SH-SY5Y (cell line): ENCODE measurements at regions not wholly inside any gene's neighbourhood (a gene's known extent, or its start where the extent isn't known, plus 50 kb on each side); places are given as distances from the start of the nearest gene placed in this dataset.

Experiments
- GATA2 ChIP-seq: IDR thresholded peaks from 2 replicates; pipeline ENCODE4 v1.6.1; 2011; ENCODE audit warnings: mild to moderate bottlenecking, low read depth, low read length
- GATA3 ChIP-seq: IDR thresholded peaks from 2 replicates; pipeline ENCODE4 v1.6.1; 2011; ENCODE audit warnings: low read depth, mild to moderate bottlenecking, low read length, moderate library complexity

GRCh38 chr1:218741852-218742251 is 396.7 kb downstream of the TGFB2 start:
- TF ChIP-seq GATA2 = no peak
- TF ChIP-seq GATA3 = no peak
